Omental fat pad (tissue), 3 donors: ENCODE measurements at regions not wholly inside any gene's neighbourhood (a gene's known extent, or its start where the extent isn't known, plus 50 kb on each side); places are given as distances from the start of the nearest gene placed in this dataset.

Experiments
- ATAC-seq: fragments of 150-250 bp; one replicate; pipeline ENCODE4 v1.9.1; 2016; ENCODE audit warnings: mild to moderate bottlenecking, moderate library complexity; ENCODE audit not compliant: low FRiP score
- DNase-seq: peaks from one replicate; pipeline ENCODE4 v3.0.0-alpha.2; 2019; ENCODE audit warnings: low spot score
- TF ChIP-seq, protein P1 (sequence below), 3 donors: fragments of 450-650 bp; IDR thresholded peaks; one replicate each; pipeline ENCODE4 v1.5.1; 2016 to 2017; ENCODE audit warnings: antibody characterized with exemption in 3 of 3, mild to moderate bottlenecking in 3 of 3, moderate library complexity in 2 of 3

DNA sequence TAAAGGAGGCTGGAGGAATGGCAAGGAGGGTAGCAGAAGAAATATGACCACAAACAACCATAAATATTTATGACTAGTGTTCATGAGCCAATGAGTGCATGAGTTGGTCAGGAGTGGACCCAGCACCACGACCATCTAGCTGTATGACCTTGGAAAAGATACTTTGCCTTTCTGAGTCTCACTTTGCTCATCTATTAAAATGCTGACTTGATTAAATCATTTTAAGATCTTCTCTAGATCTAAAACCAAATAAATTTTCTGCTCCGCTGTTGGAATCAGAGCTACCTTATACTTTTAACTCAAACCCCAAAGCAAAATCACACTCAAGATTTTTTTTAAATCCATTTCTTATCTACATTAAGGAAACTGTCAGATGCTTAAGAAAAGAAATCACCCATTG, 207.0 kb downstream of the GPAM start:
- ATAC-seq (no peak), DNase-seq (no peak)
- TF ChIP-seq, protein P1, sequence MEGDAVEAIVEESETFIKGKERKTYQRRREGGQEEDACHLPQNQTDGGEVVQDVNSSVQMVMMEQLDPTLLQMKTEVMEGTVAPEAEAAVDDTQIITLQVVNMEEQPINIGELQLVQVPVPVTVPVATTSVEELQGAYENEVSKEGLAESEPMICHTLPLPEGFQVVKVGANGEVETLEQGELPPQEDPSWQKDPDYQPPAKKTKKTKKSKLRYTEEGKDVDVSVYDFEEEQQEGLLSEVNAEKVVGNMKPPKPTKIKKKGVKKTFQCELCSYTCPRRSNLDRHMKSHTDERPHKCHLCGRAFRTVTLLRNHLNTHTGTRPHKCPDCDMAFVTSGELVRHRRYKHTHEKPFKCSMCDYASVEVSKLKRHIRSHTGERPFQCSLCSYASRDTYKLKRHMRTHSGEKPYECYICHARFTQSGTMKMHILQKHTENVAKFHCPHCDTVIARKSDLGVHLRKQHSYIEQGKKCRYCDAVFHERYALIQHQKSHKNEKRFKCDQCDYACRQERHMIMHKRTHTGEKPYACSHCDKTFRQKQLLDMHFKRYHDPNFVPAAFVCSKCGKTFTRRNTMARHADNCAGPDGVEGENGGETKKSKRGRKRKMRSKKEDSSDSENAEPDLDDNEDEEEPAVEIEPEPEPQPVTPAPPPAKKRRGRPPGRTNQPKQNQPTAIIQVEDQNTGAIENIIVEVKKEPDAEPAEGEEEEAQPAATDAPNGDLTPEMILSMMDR (IDR thresholded peaks at IDR 0.05): no peak

DNA sequence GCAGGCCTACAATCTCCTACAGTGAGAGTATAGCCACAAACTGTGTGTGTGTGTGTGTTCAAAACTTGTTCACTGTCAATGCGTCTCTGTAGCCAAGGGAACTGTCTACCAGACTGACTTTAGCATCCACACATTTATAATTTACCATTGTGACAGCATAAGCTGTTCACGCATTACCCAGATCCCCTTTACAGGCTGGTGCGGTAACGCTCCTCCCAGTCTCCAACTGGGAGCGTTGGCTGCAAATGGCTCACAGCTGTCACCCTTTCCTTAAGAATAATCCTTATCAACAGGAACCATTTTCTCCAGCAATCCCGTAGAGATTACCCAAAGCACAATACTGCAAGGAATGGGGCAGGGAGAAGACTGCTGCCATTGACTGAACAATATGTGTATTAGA, 199.5 kb downstream of the GPAM start:
- TF ChIP-seq, protein P1 (IDR thresholded peaks at IDR 0.05): no peak
- DNase-seq (no peak), ATAC-seq (no peak)

DNA sequence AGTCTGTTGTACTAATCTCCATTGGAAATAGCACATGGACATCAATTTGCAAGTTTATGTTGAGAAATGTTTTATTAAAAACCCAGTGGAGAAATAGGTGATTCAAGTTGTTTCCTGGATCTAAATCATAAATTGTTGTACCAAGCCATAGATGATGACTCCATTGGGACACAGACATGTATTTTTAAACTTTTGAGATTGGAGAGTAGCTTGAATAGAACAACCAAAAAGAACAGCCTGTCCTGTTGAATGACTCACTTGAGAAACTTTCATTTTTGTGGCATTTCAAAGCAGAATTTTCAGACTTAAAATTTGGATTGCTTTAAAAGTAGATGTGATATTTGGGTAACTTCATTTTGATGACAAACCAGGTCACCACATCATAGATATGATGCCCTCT, 197.5 kb downstream of the GPAM start:
- DNase-seq (no peak), ATAC-seq (peak; percentile 54)
- TF ChIP-seq, protein P1 (IDR thresholded peaks at IDR 0.05): no peak

DNA sequence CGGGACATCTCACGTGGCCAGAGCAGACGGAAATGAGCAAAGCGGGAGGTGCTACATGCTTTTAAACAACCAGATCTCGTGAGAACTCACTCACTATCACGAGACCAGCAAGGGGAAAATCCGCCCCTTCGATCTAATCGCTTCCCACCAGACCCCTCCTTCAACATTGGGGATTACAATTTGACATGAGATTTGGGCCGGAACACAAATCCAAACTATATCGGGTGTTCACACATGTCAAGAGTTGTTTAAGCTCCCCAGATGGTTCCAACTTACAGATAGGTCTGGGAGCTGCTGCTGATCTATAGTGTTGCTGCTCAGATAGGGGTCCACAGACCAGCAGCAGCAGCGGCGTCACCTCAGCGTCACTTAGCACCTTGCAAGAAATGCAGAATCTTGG, 194.9 kb downstream of the GPAM start:
- DNase-seq: no peak
- no peak for ATAC-seq
- TF ChIP-seq, protein P1 (IDR thresholded peaks at IDR 0.05): no peak

DNA sequence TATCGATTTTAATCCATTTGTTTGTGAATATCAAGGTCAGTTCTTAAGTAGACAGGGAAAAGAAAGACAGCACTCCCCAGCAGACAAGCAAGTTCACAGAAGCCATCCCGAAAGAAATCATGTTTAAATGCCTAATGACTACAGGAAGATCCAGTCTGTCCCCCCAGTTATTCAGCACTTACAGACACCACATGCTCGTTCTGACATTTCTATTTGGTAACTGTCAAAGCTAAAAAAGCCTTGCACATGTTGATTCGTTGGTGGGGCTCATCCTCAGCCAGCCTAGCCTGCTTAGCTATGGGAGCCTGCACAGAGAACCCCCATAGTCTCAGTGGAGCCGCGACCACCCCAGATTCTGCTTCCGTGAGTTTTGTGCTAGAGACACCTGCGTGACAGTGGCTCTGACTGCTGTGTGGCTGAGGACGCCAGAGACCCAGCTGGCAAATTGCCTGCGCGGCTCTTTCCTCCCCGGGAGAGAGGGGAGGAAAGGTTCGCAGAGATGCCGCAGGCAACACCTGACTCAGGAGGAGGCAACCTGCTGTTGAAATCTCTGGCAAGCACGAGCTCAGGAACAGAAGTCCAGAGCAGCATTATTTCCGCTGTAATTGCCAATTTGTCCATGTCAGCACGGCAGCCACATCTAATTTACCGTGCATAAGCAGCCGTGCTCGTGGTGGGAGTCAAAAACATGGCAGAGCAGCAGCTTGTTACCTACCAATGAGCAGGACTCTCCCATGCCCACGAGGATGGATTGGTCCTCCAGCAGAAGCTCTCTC, 194.2 kb downstream of the GPAM start:
- ATAC-seq (no peak), DNase-seq (no peak)
- TF ChIP-seq, protein P1 (IDR thresholded peaks at IDR 0.05): no peak

DNA sequence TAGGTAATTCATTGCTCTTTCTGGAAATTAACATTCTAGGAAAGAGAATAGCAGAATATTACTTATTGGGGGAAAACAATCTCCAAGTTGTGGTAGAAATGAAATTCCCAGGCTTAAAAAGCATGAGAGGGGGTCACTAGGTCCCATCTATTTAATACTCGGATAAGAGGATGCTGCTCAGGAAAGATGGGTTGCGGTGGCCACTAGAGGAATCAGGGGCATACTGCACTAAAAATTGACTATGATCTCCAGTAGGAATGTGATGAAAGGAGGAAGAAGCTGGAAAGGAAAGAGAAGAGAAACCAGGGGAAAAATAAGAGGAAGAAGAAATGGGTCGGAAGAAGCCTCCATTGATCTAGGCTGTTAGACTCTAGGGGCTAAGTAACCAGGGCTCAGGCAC, 192.8 kb downstream of the GPAM start:
- ATAC-seq: no peak
- TF ChIP-seq, protein P1 (IDR thresholded peaks at IDR 0.05): no peak
- no peak for DNase-seq

DNA sequence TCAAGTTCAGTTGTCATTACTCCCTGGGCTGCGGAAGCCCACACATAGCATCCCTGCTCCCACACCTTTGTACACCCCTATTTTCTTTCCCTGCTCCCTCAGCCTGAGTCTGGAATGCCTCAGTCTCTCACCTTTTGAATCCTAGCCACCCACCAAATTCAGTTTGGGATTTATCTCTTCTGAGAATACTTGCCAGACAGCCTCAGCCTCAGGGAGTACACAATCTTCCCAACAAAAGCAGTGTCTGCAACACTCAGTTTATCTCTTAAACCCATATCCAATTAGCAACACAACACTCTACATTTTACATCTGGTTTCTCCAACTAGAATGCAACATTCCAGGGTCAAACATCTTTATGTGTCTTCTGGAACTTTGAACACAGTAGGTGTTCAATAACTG, 190.2 kb downstream of the GPAM start:
- no peak for ATAC-seq
- no peak for DNase-seq
- TF ChIP-seq, protein P1 (IDR thresholded peaks at IDR 0.05): no peak
